ENCODE measurements at regions not wholly inside any gene's neighbourhood (a gene's known extent, or its start where the extent isn't known, plus 50 kb on each side); places are given as distances from the start of the nearest gene placed in this dataset.

DNA sequence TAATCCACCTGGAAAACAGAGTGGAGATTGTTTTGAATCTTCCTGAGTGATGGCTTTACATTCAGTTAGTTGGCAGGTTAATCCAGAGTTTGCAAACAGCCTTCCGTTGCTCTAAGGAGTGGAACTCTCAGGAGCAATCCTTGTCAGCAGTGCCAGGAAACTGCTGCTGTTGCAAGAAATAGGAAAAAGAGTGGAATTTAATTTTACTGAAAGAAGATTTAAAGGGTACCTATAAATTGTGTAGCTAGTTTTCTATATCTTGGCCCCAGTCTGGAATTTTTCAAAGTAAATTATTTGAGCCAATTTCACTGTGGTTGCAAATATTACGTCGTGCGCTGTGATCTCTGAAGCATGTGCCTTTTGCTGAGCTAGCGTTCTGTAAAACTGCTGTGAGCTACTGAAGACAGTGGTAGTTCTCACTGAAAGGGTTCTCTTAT is 55.5 kb upstream of the SLC5A12 start:
- H3K36me3 Mint-ChIP-seq (ENCODE audit: low read depth): no peaks in the 10 kb centered on the region
- H3K27ac Mint-ChIP-seq (ENCODE audit: unreplicated experiment): no peak overlapping the region
- no peaks in the 10 kb centered on the region for H3K27me3 Mint-ChIP-seq (ENCODE audit: low read depth)
- H3K4me3 Mint-ChIP-seq (ENCODE audit: unreplicated experiment): no peak overlapping the region
- DNase-seq (ENCODE audit: low spot score): no peak
- TF ChIP-seq, protein P1, sequence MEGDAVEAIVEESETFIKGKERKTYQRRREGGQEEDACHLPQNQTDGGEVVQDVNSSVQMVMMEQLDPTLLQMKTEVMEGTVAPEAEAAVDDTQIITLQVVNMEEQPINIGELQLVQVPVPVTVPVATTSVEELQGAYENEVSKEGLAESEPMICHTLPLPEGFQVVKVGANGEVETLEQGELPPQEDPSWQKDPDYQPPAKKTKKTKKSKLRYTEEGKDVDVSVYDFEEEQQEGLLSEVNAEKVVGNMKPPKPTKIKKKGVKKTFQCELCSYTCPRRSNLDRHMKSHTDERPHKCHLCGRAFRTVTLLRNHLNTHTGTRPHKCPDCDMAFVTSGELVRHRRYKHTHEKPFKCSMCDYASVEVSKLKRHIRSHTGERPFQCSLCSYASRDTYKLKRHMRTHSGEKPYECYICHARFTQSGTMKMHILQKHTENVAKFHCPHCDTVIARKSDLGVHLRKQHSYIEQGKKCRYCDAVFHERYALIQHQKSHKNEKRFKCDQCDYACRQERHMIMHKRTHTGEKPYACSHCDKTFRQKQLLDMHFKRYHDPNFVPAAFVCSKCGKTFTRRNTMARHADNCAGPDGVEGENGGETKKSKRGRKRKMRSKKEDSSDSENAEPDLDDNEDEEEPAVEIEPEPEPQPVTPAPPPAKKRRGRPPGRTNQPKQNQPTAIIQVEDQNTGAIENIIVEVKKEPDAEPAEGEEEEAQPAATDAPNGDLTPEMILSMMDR (IDR thresholded peaks at IDR 0.05): no peak
- no peaks in the 10 kb centered on the region for H3K9me3 Mint-ChIP-seq (ENCODE audit: low read depth)
- peaks cover 17% of the 10 kb centered on the region for H3K4me1 Mint-ChIP-seq (ENCODE audit: low read depth)

DNA sequence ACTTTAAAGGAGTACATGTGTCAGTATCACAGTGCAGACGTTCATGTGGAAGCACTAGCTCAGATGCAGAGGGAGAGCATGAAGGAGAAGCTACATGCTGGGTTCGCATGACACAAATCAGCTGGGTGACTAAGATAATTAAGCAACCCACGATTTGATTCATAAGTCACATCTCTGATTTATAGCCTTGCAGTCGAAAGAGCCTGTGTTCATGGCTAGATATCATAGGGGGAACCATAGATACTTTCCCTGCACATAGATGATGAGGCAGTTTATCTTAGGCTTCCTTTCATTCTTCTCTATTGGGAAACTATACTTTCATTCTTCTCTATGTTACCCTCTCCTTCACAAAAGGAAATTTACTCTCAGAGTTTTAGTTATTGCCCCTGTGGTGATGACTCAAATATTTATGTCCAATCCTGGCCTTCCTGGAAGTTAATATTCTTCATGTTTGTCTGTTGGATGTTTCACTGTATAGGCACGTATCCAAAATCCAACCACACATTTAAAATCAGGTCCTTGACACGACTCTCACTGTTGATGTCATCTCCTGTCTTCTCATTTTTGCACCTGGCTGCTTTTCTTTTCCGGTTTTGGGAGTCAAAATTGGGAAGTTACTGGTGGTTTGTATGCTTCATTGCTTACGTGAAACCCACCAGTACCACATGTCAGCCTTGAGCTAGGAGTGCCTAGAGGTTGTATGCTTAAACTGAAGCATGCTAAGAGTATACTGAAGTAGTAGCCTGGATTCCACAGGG is 56.3 kb upstream of the SLC5A12 start:
- peaks cover 17% of the 10 kb centered on the region for H3K4me1 Mint-ChIP-seq (ENCODE audit: low read depth)
- peaks cover under 1% of the 10 kb centered on the region for H3K9me3 Mint-ChIP-seq (ENCODE audit: low read depth)
- TF ChIP-seq, protein P1 (IDR thresholded peaks at IDR 0.05): no peak
- no peak overlapping the region for H3K4me3 Mint-ChIP-seq (ENCODE audit: unreplicated experiment)
- no peaks in the 10 kb centered on the region for H3K36me3 Mint-ChIP-seq (ENCODE audit: low read depth)
- H3K27me3 Mint-ChIP-seq (ENCODE audit: low read depth): no peaks in the 10 kb centered on the region
- DNase-seq (ENCODE audit: low spot score): no peak
- no peak overlapping the region for H3K27ac Mint-ChIP-seq (ENCODE audit: unreplicated experiment)

DNA sequence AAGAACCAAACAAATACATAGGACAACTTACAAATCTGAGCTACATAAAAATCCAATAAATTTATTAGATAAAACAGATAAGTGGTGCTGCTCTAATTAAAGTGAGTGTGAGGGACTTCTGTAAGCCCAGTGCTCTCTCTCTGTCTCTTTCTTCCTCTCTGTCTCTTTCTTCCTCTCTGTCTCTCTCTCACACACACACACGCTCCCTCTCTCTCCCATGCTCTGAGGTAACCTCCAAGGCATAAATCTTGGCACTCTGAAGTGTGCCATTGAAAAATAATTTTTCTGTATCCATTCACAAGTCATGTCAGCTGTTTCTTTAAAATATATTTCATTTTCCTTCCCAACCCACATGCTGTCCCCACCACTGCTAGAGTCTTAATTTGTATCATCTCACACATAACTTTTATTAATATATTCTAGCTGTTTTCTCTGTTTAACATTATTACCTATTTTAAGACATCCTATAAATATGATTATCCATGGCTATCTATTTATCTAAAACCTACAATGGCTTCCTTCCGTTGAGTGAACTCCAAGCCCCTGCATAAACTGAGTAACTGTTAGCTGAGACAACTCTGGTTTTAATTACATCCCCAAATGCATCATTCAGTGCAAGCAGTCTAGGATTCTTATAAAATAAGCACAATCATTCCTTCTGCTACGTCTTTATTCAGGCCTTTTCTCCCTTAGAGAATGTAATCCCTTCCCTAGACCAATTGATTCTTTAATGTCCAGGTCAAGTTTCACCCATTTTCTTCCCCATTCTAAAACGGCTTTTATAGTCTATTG is 57.4 kb upstream of the SLC5A12 start:
- H3K4me1 Mint-ChIP-seq (ENCODE audit: low read depth): peaks cover 17% of the 10 kb centered on the region
- TF ChIP-seq, protein P1 (IDR thresholded peaks at IDR 0.05): no peak
- H3K27me3 Mint-ChIP-seq (ENCODE audit: low read depth): no peaks in the 10 kb centered on the region
- H3K27ac Mint-ChIP-seq (ENCODE audit: unreplicated experiment): no peak overlapping the region
- no peak for DNase-seq (ENCODE audit: low spot score)
- peaks cover 7% of the 10 kb centered on the region for H3K36me3 Mint-ChIP-seq (ENCODE audit: low read depth)
- H3K9me3 Mint-ChIP-seq (ENCODE audit: low read depth): peaks cover 9% of the 10 kb centered on the region
- H3K4me3 Mint-ChIP-seq (ENCODE audit: unreplicated experiment): no peak overlapping the region

DNA sequence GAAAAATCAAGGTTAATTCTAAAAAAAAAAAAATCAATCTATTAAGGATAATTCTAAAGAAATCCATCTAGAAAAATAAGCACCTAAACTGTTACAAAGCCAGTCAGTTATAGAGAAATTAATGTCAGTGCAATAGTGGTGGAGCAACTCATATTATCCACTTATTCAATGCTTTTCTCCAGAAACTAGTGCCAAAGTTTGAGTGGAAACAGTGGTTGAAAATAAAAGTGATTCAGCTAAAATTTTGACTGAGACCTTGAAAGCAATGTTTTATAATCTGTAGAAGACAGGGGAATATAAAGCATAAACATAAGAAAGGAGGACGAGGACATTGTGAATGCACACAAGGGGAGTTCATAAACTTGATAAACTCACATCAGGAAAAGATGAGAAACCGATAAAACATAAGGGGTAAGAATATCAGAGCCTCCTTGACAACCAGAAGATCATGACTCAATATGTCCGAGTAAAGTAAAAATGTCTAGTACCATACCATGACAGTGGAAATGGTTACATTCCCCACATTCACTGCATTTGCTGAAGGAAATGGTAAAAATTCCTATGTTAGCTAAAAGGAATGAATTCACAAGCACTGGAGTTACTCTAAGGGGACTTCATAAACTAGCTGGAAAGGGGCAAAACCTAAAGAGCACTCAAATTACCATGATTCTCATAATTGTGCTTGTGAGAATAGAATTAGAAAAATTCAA is 58.7 kb upstream of the SLC5A12 start:
- peaks cover 10% of the 10 kb centered on the region for H3K9me3 Mint-ChIP-seq (ENCODE audit: low read depth)
- peak overlapping the region; percentile 71 for H3K27ac Mint-ChIP-seq (ENCODE audit: unreplicated experiment)
- peaks cover 17% of the 10 kb centered on the region for H3K4me1 Mint-ChIP-seq (ENCODE audit: low read depth)
- no peak overlapping the region for H3K4me3 Mint-ChIP-seq (ENCODE audit: unreplicated experiment)
- no peaks in the 10 kb centered on the region for H3K27me3 Mint-ChIP-seq (ENCODE audit: low read depth)
- TF ChIP-seq, protein P1 (IDR thresholded peaks at IDR 0.05): no peak
- H3K36me3 Mint-ChIP-seq (ENCODE audit: low read depth): peaks cover 7% of the 10 kb centered on the region
- no peak for DNase-seq (ENCODE audit: low spot score)
